GM18511 (cell line): ENCODE measurements at regions not wholly inside any gene's neighbourhood (a gene's known extent, or its start where the extent isn't known, plus 50 kb on each side); places are given as distances from the start of the nearest gene placed in this dataset.

Experiments used
- ATAC-seq: cut with Tn5 transposase; IDR thresholded peaks from one replicate; pipeline ENCODE4 v1.9.1; 2021; ENCODE audit warnings: mild to moderate bottlenecking, moderate library complexity; ENCODE audit not compliant: unreplicated experiment

- no peak for ATAC-seq
Observed at GRCh38 chr7:138405496-138405895, 54.6 kb upstream of the TRIM24 start.

GRCh38 chr7:138407792-138408191 is 52.3 kb upstream of the TRIM24 start:
- ATAC-seq, result no peak
